GM23248 (cell line): ENCODE measurements at regions not wholly inside any gene's neighbourhood (a gene's known extent, or its start where the extent isn't known, plus 50 kb on each side); places are given as distances from the start of the nearest gene placed in this dataset.

Source experiments
- EZH2 ChIP-seq: fragments of 200-600 bp; sonication (generic); IDR thresholded peaks from 2 replicates; pipeline ENCODE4 v1.6.1; 2018; ENCODE audit warnings: antibody characterized with exemption, mild to moderate bottlenecking; ENCODE audit not compliant: insufficient read depth, poor library complexity, severe bottlenecking
- EZH2phosphoT487 ChIP-seq: fragments of 200-600 bp; sonication (generic); IDR thresholded peaks from 2 replicates; pipeline ENCODE4 v1.6.1; 2018; ENCODE audit warnings: antibody characterized with exemption, moderate library complexity, mild to moderate bottlenecking, low read depth; ENCODE audit not compliant: insufficient read depth

DNA sequence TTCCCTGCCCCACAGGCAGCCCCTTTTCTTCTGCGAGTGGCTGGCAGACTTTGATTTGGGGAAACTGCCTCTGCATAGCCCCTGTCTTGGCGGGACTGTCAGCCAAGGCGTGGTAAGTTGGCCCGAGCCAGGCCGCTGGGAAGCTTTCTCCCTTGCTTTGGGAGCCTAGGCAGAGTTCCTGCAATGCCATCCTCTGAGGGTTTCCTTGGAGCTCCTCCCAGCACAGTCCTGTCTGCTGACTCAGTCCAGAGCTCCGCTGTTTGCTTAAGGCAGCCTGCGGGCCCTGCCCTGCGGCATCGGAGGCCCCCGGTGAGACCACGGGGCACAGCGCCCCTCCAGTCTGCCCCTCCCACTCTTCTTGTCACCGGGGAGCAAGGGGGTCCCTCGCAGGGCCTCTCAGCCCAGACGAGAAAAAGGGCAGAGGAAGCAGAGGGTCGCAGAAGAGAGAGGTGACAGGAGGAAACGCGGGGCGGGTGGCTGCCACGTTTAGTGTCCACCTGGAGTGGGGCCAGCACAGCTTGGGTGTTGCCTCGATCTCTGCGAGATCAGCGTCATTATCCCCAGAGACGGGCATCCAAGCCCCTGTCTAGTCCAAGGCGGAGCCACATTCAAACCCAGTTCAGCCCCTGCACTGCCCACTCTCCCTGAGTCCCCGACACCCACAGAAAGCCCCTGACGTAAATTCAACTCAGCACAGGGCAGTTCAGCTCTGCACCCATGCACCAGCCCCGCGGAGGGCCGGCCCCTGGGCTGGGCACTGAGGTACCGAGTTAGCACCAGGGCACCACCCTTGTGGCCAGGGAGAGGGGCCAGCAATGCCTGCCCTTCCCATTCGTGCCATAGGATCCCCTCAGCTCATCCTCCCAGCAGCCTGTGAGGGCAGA lies 59.0 kb upstream of the CHST15 start:
- TF ChIP-seq EZH2 (no peak), EZH2phosphoT487 (no peak)
